ENCODE measurements at regions not wholly inside any gene's neighbourhood (a gene's known extent, or its start where the extent isn't known, plus 50 kb on each side); places are given as distances from the start of the nearest gene placed in this dataset.

DNA sequence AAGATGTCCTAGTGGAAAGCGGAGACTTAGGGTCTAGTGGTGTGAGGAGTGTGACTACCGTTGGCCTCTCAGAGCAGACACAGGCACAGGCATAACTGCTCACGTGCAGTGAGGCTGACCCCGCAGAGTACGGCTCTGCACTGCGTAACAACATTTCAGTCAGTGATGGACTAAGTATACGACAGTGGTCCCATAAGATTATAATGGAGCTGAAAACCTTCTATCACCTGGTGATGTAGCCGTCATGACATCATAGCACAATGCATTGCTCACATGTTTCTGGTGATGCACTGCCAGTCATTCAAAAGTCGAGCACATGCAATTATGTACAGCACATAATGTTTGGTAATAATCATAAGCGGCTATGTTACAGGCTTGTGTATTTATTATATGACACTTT, 179.6 kb downstream of the VAPA start:
- H3K9me3 Mint-ChIP-seq (ENCODE audit: low read depth), result no peaks in the 10 kb centered on the region
- TF ChIP-seq, protein P1, sequence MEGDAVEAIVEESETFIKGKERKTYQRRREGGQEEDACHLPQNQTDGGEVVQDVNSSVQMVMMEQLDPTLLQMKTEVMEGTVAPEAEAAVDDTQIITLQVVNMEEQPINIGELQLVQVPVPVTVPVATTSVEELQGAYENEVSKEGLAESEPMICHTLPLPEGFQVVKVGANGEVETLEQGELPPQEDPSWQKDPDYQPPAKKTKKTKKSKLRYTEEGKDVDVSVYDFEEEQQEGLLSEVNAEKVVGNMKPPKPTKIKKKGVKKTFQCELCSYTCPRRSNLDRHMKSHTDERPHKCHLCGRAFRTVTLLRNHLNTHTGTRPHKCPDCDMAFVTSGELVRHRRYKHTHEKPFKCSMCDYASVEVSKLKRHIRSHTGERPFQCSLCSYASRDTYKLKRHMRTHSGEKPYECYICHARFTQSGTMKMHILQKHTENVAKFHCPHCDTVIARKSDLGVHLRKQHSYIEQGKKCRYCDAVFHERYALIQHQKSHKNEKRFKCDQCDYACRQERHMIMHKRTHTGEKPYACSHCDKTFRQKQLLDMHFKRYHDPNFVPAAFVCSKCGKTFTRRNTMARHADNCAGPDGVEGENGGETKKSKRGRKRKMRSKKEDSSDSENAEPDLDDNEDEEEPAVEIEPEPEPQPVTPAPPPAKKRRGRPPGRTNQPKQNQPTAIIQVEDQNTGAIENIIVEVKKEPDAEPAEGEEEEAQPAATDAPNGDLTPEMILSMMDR (IDR thresholded peaks at IDR 0.05; ENCODE audit: unreplicated experiment), result no peak
- H3K27me3 Mint-ChIP-seq, result peaks cover 12% of the 10 kb centered on the region
- no peak for DNase-seq (ENCODE audit: low spot score, unreplicated experiment)
- H3K4me3 Mint-ChIP-seq (ENCODE audit: low read depth), result no peak overlapping the region
- peaks cover 1% of the 10 kb centered on the region for H3K4me1 Mint-ChIP-seq (ENCODE audit: low read depth)
- no peak overlapping the region for H3K27ac Mint-ChIP-seq
- H3K36me3 Mint-ChIP-seq (ENCODE audit: insufficient read depth), result no peaks in the 10 kb centered on the region

- DNase-seq (ENCODE audit: low spot score, unreplicated experiment), result no peak
Measured at GRCh38 chr18:10094154-10094553, 180.3 kb downstream of the VAPA start.

GRCh38 chr18:10094655-10095054, 180.8 kb downstream of the VAPA start:
- TF ChIP-seq, protein P1 (IDR thresholded peaks at IDR 0.05; ENCODE audit: unreplicated experiment), result no peak
- H3K36me3 Mint-ChIP-seq (ENCODE audit: insufficient read depth), result no peaks in the 10 kb centered on the region
- H3K27me3 Mint-ChIP-seq, result peaks cover 10% of the 10 kb centered on the region
- H3K4me3 Mint-ChIP-seq (ENCODE audit: low read depth), result no peak overlapping the region
- H3K9me3 Mint-ChIP-seq (ENCODE audit: low read depth), result no peaks in the 10 kb centered on the region
- H3K4me1 Mint-ChIP-seq (ENCODE audit: low read depth), result peaks cover 1% of the 10 kb centered on the region
- no peak overlapping the region for H3K27ac Mint-ChIP-seq
- no peak for DNase-seq (ENCODE audit: low spot score, unreplicated experiment)

More at GRCh38 chr18:10094154-10094553, 180.3 kb downstream of the VAPA start:
- Mint-ChIP-seq H3K4me3 (ENCODE audit: low read depth) (no peak overlapping the region), H3K27ac (no peak overlapping the region), H3K9me3 (ENCODE audit: low read depth) (no peaks in the 10 kb centered on the region), H3K36me3 (ENCODE audit: insufficient read depth) (no peaks in the 10 kb centered on the region), H3K4me1 (ENCODE audit: low read depth) (peaks cover 1% of the 10 kb centered on the region), H3K27me3 (peaks cover 8% of the 10 kb centered on the region)
- TF ChIP-seq, protein P1 (IDR thresholded peaks at IDR 0.05; ENCODE audit: unreplicated experiment), result no peak

- TF ChIP-seq, protein P1 (IDR thresholded peaks at IDR 0.05; ENCODE audit: unreplicated experiment), result no peak
- Mint-ChIP-seq H3K4me1 (ENCODE audit: low read depth) (peaks cover 1% of the 10 kb centered on the region), H3K27me3 (peaks cover 16% of the 10 kb centered on the region), H3K4me3 (ENCODE audit: low read depth) (no peak overlapping the region), H3K9me3 (ENCODE audit: low read depth) (no peaks in the 10 kb centered on the region), H3K27ac (no peak overlapping the region), H3K36me3 (ENCODE audit: insufficient read depth) (no peaks in the 10 kb centered on the region)
- no peak for DNase-seq (ENCODE audit: low spot score, unreplicated experiment)
Measured at GRCh38 chr18:10095356-10095755, 181.5 kb downstream of the VAPA start.

GRCh38 chr18:10099539-10100140, 185.8 kb downstream of the VAPA start:
- TF ChIP-seq, protein P1 (IDR thresholded peaks at IDR 0.05; ENCODE audit: unreplicated experiment), result no peak
- H3K4me3 Mint-ChIP-seq (ENCODE audit: low read depth), result no peak overlapping the region
- H3K4me1 Mint-ChIP-seq (ENCODE audit: low read depth), result no peaks in the 10 kb centered on the region
- no peak overlapping the region for H3K27ac Mint-ChIP-seq
- peaks cover 30% of the 10 kb centered on the region for H3K27me3 Mint-ChIP-seq
- H3K9me3 Mint-ChIP-seq (ENCODE audit: low read depth), result peaks cover 1% of the 10 kb centered on the region
- DNase-seq (ENCODE audit: low spot score, unreplicated experiment), result no peak
- H3K36me3 Mint-ChIP-seq (ENCODE audit: insufficient read depth), result no peaks in the 10 kb centered on the region

Data from progenitor cell of endocrine pancreas (in vitro differentiated cells).